K562 (cell line): ENCODE measurements at regions not wholly inside any gene's neighbourhood (a gene's known extent, or its start where the extent isn't known, plus 50 kb on each side); places are given as distances from the start of the nearest gene placed in this dataset.

Experiments used
- ATAC-seq: fragments of 200-7000 bp; cut with Tn5 transposase; 3 replicates; pipeline ENCODE4 v1.9.1; 2020; ENCODE audit warnings: moderate library complexity
- BruUV-seq: library from RNA; stranded (reverse); fragments of 400-500 nt; replicated peaks from 2 replicates; lab custom pipeline; 2021; lab: Mats Ljungman, UMichigan
- CTCF ChIA-PET: fragments of 300-600 bp; formaldehyde crosslinking; extraction: SDS; loops from one replicate; lab custom pipeline; 2021; ENCODE audit warnings: low intra/inter-chr PET ratio; lab: Yijun Ruan, JAX
- POLR2A ChIA-PET: fragments of 300-600, 350-650 bp; sonication (Branson Sonifier 250); formaldehyde crosslinking; extraction: SDS; loops from one replicate; lab custom pipeline; 2021; ENCODE audit warnings: antibody characterized with exemption, inconsistent platforms; lab: Yijun Ruan, JAX
- DNase-seq, 4 experiments: peaks; one replicate each; pipeline versions ENCODE4 v3.0.0 to v3.0.0-alpha.2; 2011 to 2018; ENCODE audit warnings: low spot score in 3 of 4, mixed read lengths in 3 of 4; ENCODE audit errors: extremely low read depth in 1 of 4
- FAIRE-seq: peaks from 2 replicates; lab custom pipeline; 2011; peaks lifted over from hg19 to GRCh38; lab: Jason Lieb, UNC
- H2AFZ ChIP-seq: 2 replicates; pipeline ENCODE4 v1.6.0; 2011; ENCODE audit warnings: low read depth, low read length, control low read depth, inconsistent platforms
- H3K27ac ChIP-seq: fragments of 200-600 bp; 3 replicates; pipeline ENCODE4 v1.8.0; 2011; ENCODE audit warnings: low read depth, mild to moderate bottlenecking, control low read depth, inconsistent platforms, low read length, moderate library complexity, mixed read lengths; ENCODE audit errors: extremely low read depth
- H3K27me3 ChIP-seq, 2 experiments: fragments of 300-600 bp in 1 of 2; 2 replicates in 1 of 2; 3 replicates in 1 of 2; pipeline versions ENCODE4 v1.6.0 to v1.8.0; 2011; ENCODE audit warnings: inconsistent platforms in 2 of 2, low read length in 2 of 2, mild to moderate bottlenecking in 1 of 2, mixed read lengths in 1 of 2, moderate library complexity in 1 of 2; ENCODE audit not compliant: control insufficient read depth in 2 of 2, insufficient read depth in 2 of 2
- H3K36me3 ChIP-seq: fragments of 300-600 bp; 3 replicates; pipeline ENCODE4 v1.8.0; 2011; ENCODE audit warnings: mild to moderate bottlenecking, low read length, inconsistent platforms; ENCODE audit not compliant: control insufficient read depth, insufficient read depth
- H3K4me1 ChIP-seq, 2 experiments: fragments of 200-600 bp in 1 of 2; replicated peaks in 1 of 2; 2 replicates in 1 of 2; 3 replicates in 1 of 2; pipeline versions ENCODE4 v1.5.1 to v1.8.0; 2011; ENCODE audit warnings: inconsistent platforms in 2 of 2, low read length in 2 of 2, mild to moderate bottlenecking in 1 of 2, mixed read lengths in 1 of 2, moderate library complexity in 1 of 2; ENCODE audit not compliant: control insufficient read depth in 2 of 2, insufficient read depth in 2 of 2
- H3K4me2 ChIP-seq: 2 replicates; pipeline ENCODE4 v1.6.1; 2011; ENCODE audit warnings: low read length, control low read depth, inconsistent platforms, mixed read lengths; ENCODE audit not compliant: insufficient read depth
- H3K4me3 ChIP-seq: fragments of 200-600 bp; sonication (generic), shearing (Covaris generic); 2 replicates; pipeline ENCODE4 v1.5.1; 2016; ENCODE audit warnings: control low read depth, inconsistent platforms
- H3K79me2 ChIP-seq: fragments of 200-600 bp; 3 replicates; pipeline ENCODE4 v1.8.0; 2011; ENCODE audit warnings: low read length, inconsistent platforms; ENCODE audit not compliant: control insufficient read depth, insufficient read depth
- H3K9ac ChIP-seq, 2 experiments: 2 replicates each; pipeline versions ENCODE4 v1.6.0 to v1.6.1; 2011; ENCODE audit warnings: low read depth in 2 of 2, low read length in 2 of 2, control low read depth in 1 of 2, inconsistent platforms in 1 of 2, mild to moderate bottlenecking in 1 of 2, mixed read lengths in 1 of 2; ENCODE audit not compliant: insufficient read depth in 1 of 2
- H3K9me1 ChIP-seq: one replicate; pipeline ENCODE4 v1.6.0; 2011; ENCODE audit warnings: inconsistent platforms, mild to moderate bottlenecking, low read length, moderate library complexity; ENCODE audit not compliant: control insufficient read depth, insufficient read depth
- H3K9me3 ChIP-seq: replicated peaks from 2 replicates; pipeline ENCODE4 v1.5.1; 2011; ENCODE audit warnings: low read depth, low read length, inconsistent platforms; ENCODE audit not compliant: control insufficient read depth, insufficient read depth
- H4K20me1 ChIP-seq: replicated peaks from 2 replicates; pipeline ENCODE4 v1.6.1; 2011; ENCODE audit warnings: low read length, inconsistent platforms, mixed read lengths; ENCODE audit not compliant: control insufficient read depth, insufficient read depth
- CC2D1A ChIP-seq: fragments of 450-650 bp; IDR thresholded peaks from 2 replicates; pipeline ENCODE4 v1.6.1; 2017; ENCODE audit warnings: mild to moderate bottlenecking
- HNRNPLL ChIP-seq: fragments of 200-400 bp; formaldehyde crosslinking; IDR thresholded peaks from 2 replicates; pipeline ENCODE4 v1.6.1; 2017; ENCODE audit warnings: low read length, low read depth, mild to moderate bottlenecking; ENCODE audit not compliant: poor library complexity, severe bottlenecking
- RBM17 ChIP-seq: fragments of 200-400 bp; formaldehyde crosslinking; IDR thresholded peaks from 2 replicates; pipeline ENCODE4 v1.6.1; 2017; ENCODE audit warnings: low read depth, mild to moderate bottlenecking, low read length, borderline replicate concordance
- RFX1 ChIP-seq: fragments of 450-650 bp; IDR thresholded peaks from 2 replicates; pipeline ENCODE4 v1.6.1; 2016; ENCODE audit warnings: mild to moderate bottlenecking, moderate library complexity
- SETDB1 ChIP-seq: IDR thresholded peaks from one replicate; pipeline ENCODE4 v1.6.1; 2012; ENCODE audit warnings: low read length, control low read depth, inconsistent platforms
- SIRT6 ChIP-seq: IDR thresholded peaks from one replicate; pipeline ENCODE4 v1.6.1; 2012; ENCODE audit warnings: low read depth, mild to moderate bottlenecking, control low read depth, inconsistent platforms, low read length, moderate library complexity
- ZBTB17 ChIP-seq: fragments of 450-650 bp; formaldehyde crosslinking; IDR thresholded peaks from 2 replicates; pipeline ENCODE4 v1.4.0; 2020; ENCODE audit warnings: mild to moderate bottlenecking
- ZNF24 ChIP-seq: fragments of 450-650 bp; IDR thresholded peaks from 2 replicates; pipeline ENCODE4 v1.6.1; 2016
- ZNF263 ChIP-seq: sonication (generic); formaldehyde crosslinking; IDR thresholded peaks from 2 replicates; pipeline ENCODE4 v1.8.0; 2022; ENCODE audit warnings: mild to moderate bottlenecking, missing genetic modification reagents, borderline replicate concordance
- ZNF644 ChIP-seq: fragments of 200-800 bp; sonication (Bioruptor generic); IDR thresholded peaks from 2 replicates; pipeline ENCODE4 v1.6.1; 2016; ENCODE audit warnings: low read depth, missing genetic modification characterization, missing compliant biosample characterization
- WGBS: fragments of 100-300 bp; shearing (Covaris generic); methylation state at CpG from one replicate; pipeline ENCODE4 v1.1.6; 2016; ENCODE audit warnings: low coverage, mixed read lengths; ENCODE audit not compliant: insufficient coverage; ENCODE audit errors: missing lambda C conversion rate; 5-methylcytosine and 5-hydroxymethylcytosine counted together
- in situ Hi-C: fragments of 300-500 bp; cut with MboI; formaldehyde crosslinking; loops from 4 replicates; pipeline ENCODE4 v1.15.0; 2018; ENCODE audit warnings: inconsistent platforms, mixed read lengths
- intact Hi-C: fragments of 100-400 bp; cut with micrococcal nuclease; formaldehyde crosslinking; loops from 2 replicates; pipeline ENCODE4 v1.14.2; 2022
- TF ChIP-seq, protein P1 (sequence below): fragments of 250-450 bp; sonication (Bioruptor Pico); IDR thresholded peaks from 2 replicates; pipeline ENCODE4 v1.4.0; 2020; ENCODE audit warnings: mild to moderate bottlenecking

DNA sequence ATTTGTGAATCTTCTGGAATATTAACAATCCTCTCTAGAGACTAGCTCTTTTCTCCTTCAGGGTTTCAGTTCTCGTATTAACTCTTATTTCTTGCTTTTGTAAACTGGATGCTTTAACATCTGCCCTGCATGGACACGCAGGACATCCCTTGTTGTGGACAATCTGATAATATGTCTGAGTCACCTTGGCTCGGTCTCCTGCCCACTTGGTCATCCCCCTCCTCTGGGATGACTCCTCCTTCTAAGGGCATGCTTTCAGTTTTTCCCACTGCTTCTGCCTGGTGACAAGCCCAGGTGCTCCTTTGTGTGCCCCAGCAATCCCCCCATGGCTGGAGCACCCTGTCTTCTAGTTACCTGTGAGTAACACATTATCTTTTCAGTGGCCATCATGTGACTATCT lies 460.5 kb downstream of the DSC3 start (continued):
- TF ChIP-seq ZNF263 (CRISPR knock-in tag) (peak; percentile 40; the same call in 1 of the 2 replicates), HNRNPLL (no peak), CC2D1A (no peak)

DNA sequence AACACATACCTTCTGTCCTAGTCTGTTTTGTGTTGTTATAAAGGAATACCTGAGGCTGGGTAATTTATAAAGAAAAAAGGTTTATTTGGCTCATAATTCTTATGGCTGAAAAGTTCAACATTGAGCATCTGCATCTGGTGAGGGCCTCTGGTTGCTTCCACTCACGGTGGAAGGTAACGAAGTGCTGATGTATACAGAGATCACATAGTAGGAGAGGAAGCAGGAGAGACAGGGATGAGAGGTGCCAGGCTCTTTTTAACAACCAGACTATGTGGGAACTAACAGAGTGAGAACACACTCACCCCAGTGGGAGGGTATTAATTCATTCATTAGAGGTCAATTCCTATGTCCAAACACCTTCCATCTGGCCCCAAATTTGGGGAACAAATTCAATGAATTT lies 463.8 kb downstream of the DSC3 start:
- no peak for DNase-seq
- TF ChIP-seq ZBTB17 (CRISPR knock-in tag) (no peak), ZNF24 (no peak), SETDB1 (no peak), RBM17 (no peak), SIRT6 (no peak), ZNF644 (tag) (no peak), RFX1 (no peak)
- TF ChIP-seq, protein P1, sequence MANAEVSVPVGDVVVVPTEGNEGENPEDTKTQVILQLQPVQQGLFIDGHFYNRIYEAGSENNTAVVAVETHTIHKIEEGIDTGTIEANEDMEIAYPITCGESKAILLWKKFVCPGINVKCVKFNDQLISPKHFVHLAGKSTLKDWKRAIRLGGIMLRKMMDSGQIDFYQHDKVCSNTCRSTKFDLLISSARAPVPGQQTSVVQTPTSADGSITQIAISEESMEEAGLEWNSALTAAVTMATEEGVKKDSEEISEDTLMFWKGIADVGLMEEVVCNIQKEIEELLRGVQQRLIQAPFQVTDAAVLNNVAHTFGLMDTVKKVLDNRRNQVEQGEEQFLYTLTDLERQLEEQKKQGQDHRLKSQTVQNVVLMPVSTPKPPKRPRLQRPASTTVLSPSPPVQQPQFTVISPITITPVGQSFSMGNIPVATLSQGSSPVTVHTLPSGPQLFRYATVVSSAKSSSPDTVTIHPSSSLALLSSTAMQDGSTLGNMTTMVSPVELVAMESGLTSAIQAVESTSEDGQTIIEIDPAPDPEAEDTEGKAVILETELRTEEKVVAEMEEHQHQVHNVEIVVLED = no peak
- TF ChIP-seq, all 486 proteins: peak for 0
- Histone ChIP-seq H2AFZ (peak overlapping the region; percentile 61; the same call in 1 of the 2 replicates), H3K9ac (no peak overlapping the region), H3K4me1 (no peaks in the 10 kb centered on the region), H4K20me1 (no peaks in the 10 kb centered on the region), H3K4me2 (no peak overlapping the region), H3K79me2 (no peaks in the 10 kb centered on the region), H3K9me1 (no peaks in the 10 kb centered on the region), H3K4me3 (no peak overlapping the region), H3K27ac (no peak overlapping the region), H3K36me3 (no peaks in the 10 kb centered on the region), H3K9me3 (no peaks in the 10 kb centered on the region), H3K27me3 (no peaks in the 10 kb centered on the region)
- FAIRE-seq (no peak), ATAC-seq (peak; percentile 55)
- in situ Hi-C loops = no loop called here
- WGBS = 22% methylated on average over 2 of the region's 2 CpGs
- ChIA-PET POLR2A (no interaction called here), CTCF (no interaction called here)
- intact Hi-C loops = no loop called here
- no TSS peak for BruUV-seq
